Natural killer cell (primary cell): ENCODE measurements at regions not wholly inside any gene's neighbourhood (a gene's known extent, or its start where the extent isn't known, plus 50 kb on each side); places are given as distances from the start of the nearest gene placed in this dataset.

Source experiments
- ATAC-seq, 3 donors: fragments of 150-1000 bp in 2 of 3; fragments of 200-7000 bp in 1 of 3; cut with Tn5 transposase; 1 replicate in 1 of 3; 2 replicates in 2 of 3; pipeline ENCODE4 v1.10.0; 2021; ENCODE audit warnings: mild to moderate bottlenecking in 2 of 3, moderate library complexity in 2 of 3
- DNase-seq, 2 donors: peaks; one replicate each; pipeline versions ENCODE4 v3.0.0 to v3.0.0-alpha.2; 2013 to 2021; ENCODE audit warnings: mixed read lengths in 1 of 2
- H3K27ac ChIP-seq: one replicate; pipeline ENCODE4 v1.5.1; 2013; ENCODE audit warnings: mild to moderate bottlenecking, low read length
- H3K27me3 ChIP-seq: one replicate; pipeline ENCODE4 v1.6.1; 2013; ENCODE audit warnings: low read length; ENCODE audit not compliant: control insufficient read depth, insufficient read depth
- H3K36me3 ChIP-seq: one replicate; pipeline ENCODE4 v1.6.1; 2013; ENCODE audit warnings: low read length; ENCODE audit not compliant: control insufficient read depth, insufficient read depth
- H3K4me1 ChIP-seq: one replicate; pipeline ENCODE4 v1.6.1; 2013; ENCODE audit warnings: low read length; ENCODE audit not compliant: control insufficient read depth, insufficient read depth
- H3K4me3 ChIP-seq: one replicate; pipeline ENCODE4 v1.5.1; 2013; ENCODE audit warnings: low read length
- H3K9me3 ChIP-seq: one replicate; pipeline ENCODE4 v1.6.1; 2013; ENCODE audit warnings: low read length; ENCODE audit not compliant: control insufficient read depth, insufficient read depth
- H3K27ac Mint-ChIP-seq, 2 donors: one replicate each; pipeline ENCODE4 v1.8.0; 2022; ENCODE audit warnings: mild to moderate bottlenecking in 2 of 2, mixed read lengths in 2 of 2, moderate library complexity in 1 of 2
- H3K27me3 Mint-ChIP-seq, 2 donors: one replicate each; pipeline ENCODE4 v1.8.0; 2022; ENCODE audit warnings: low read depth in 2 of 2, mixed read lengths in 2 of 2
- H3K36me3 Mint-ChIP-seq: one replicate; pipeline ENCODE4 v1.8.0; 2022; ENCODE audit warnings: mixed read lengths
- H3K4me1 Mint-ChIP-seq, 2 donors: one replicate each; pipeline ENCODE4 v1.8.0; 2022; ENCODE audit warnings: mixed read lengths in 2 of 2
- H3K4me3 Mint-ChIP-seq: one replicate; pipeline ENCODE4 v1.8.0; 2022; ENCODE audit warnings: mild to moderate bottlenecking, moderate library complexity, mixed read lengths
- H3K9me3 Mint-ChIP-seq, 2 donors: one replicate each; pipeline ENCODE4 v1.8.0; 2022; ENCODE audit warnings: mixed read lengths in 2 of 2
- WGBS: methylation state at CpG from one replicate; pipeline ENCODE4 v1.1.7; 2013; ENCODE audit warnings: missing lambda C conversion rate; ENCODE audit not compliant: insufficient coverage; 5-methylcytosine and 5-hydroxymethylcytosine counted together
- intact Hi-C: fragments of 100-400 bp; cut with micrococcal nuclease; formaldehyde crosslinking; loops from one replicate; pipeline ENCODE4 v1.14.2; 2022
- TF ChIP-seq, protein P1 (sequence below): fragments of 200-600 bp; IDR thresholded peaks from one replicate; pipeline ENCODE4 v1.8.0; 2022; ENCODE audit warnings: antibody characterized with exemption

GRCh38 chr12:69070319-69071090, 137.5 kb upstream of the CPM start:
- H3K4me3 ChIP-seq: no peak overlapping the region
- H3K27ac ChIP-seq: no peak overlapping the region
- H3K27me3 ChIP-seq: no peaks in the 10 kb centered on the region
- H3K4me1 ChIP-seq: no peaks in the 10 kb centered on the region
- TF ChIP-seq, protein P1, sequence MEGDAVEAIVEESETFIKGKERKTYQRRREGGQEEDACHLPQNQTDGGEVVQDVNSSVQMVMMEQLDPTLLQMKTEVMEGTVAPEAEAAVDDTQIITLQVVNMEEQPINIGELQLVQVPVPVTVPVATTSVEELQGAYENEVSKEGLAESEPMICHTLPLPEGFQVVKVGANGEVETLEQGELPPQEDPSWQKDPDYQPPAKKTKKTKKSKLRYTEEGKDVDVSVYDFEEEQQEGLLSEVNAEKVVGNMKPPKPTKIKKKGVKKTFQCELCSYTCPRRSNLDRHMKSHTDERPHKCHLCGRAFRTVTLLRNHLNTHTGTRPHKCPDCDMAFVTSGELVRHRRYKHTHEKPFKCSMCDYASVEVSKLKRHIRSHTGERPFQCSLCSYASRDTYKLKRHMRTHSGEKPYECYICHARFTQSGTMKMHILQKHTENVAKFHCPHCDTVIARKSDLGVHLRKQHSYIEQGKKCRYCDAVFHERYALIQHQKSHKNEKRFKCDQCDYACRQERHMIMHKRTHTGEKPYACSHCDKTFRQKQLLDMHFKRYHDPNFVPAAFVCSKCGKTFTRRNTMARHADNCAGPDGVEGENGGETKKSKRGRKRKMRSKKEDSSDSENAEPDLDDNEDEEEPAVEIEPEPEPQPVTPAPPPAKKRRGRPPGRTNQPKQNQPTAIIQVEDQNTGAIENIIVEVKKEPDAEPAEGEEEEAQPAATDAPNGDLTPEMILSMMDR: peak; percentile 74
- peaks cover 4 to 14% of the 10 kb centered on the region in 2 donors for H3K27me3 Mint-ChIP-seq
- H3K4me1 Mint-ChIP-seq: no peaks in the 10 kb centered on the region
- intact Hi-C loops: no loop called here
- no peaks in the 10 kb centered on the region for H3K9me3 Mint-ChIP-seq
- no peaks in the 10 kb centered on the region for H3K36me3 ChIP-seq
- H3K27ac Mint-ChIP-seq: no peak overlapping the region
- WGBS: 56% methylated on average over 6 of the region's 6 CpGs
- ATAC-seq (peak; percentile 50 to 79 (median 59)), DNase-seq (peak; percentile 19 to 74)
- H3K4me3 Mint-ChIP-seq: no peak overlapping the region
- no peaks in the 10 kb centered on the region for H3K9me3 ChIP-seq
- no peaks in the 10 kb centered on the region for H3K36me3 Mint-ChIP-seq

DNA sequence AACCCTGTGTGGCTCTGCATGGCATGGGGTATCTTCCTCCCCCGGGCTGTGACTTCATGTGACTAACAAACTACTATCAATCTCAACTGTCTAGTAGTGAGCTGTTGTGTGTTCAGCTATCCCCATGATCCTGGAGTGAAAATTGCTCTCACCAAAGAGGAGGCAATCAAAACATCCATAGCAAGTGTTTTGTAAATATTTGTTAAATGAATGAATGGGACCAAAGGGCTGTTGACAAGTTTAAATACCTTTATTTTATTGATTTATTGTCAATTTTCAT, 138.1 kb upstream of the CPM start:
- peaks cover 4 to 14% of the 10 kb centered on the region in 2 donors for H3K27me3 Mint-ChIP-seq

DNA sequence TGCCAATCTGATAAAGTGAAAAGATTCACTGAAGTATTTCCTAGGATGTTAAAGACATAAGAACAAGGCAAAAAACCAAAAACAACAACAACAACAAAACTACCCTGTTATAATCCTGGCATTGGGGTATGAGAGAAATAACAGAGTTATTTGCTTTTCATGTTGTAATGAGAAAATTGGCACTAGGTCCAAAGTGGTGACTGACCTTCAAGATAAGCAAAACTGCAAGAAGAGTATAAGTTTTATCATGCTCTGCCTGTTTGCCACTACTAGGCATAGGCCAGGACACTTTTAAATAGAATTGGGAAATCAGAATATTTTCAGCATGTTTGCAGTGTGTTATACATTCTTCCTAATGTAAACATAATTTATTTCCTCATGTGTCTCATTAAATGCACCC, 140.1 kb upstream of the CPM start:
- Mint-ChIP-seq H3K27me3 (peaks cover 8 to 28% of the 10 kb centered on the region in 2 donors), H3K4me3 (no peak overlapping the region), H3K36me3 (no peaks in the 10 kb centered on the region), H3K9me3 (no peaks in the 10 kb centered on the region), H3K27ac (no peak overlapping the region), H3K4me1 (no peaks in the 10 kb centered on the region)
- TF ChIP-seq, protein P1: no peak
- H3K4me3 ChIP-seq: no peak overlapping the region
- intact Hi-C loops: no loop called here
- H3K27ac ChIP-seq: no peak overlapping the region
- H3K4me1 ChIP-seq: no peaks in the 10 kb centered on the region
- H3K27me3 ChIP-seq: no peaks in the 10 kb centered on the region
- DNase-seq (no peak), ATAC-seq (no peak)
- H3K9me3 ChIP-seq: no peaks in the 10 kb centered on the region
- no peaks in the 10 kb centered on the region for H3K36me3 ChIP-seq

More for the DNA sequence above, 138.1 kb upstream of the CPM start:
- no peaks in the 10 kb centered on the region for H3K27me3 ChIP-seq
- Mint-ChIP-seq H3K36me3 (no peaks in the 10 kb centered on the region), H3K9me3 (no peaks in the 10 kb centered on the region), H3K4me3 (no peak overlapping the region), H3K4me1 (no peaks in the 10 kb centered on the region), H3K27ac (no peak overlapping the region)
- H3K4me3 ChIP-seq: no peak overlapping the region
- H3K27ac ChIP-seq: no peak overlapping the region
- no peak for ATAC-seq
- H3K4me1 ChIP-seq: no peaks in the 10 kb centered on the region
- DNase-seq: no peak
- no peaks in the 10 kb centered on the region for H3K9me3 ChIP-seq
- WGBS: no CpG with 5 or more reads among the region's 1 CpG
- H3K36me3 ChIP-seq: no peaks in the 10 kb centered on the region
- intact Hi-C loops: no loop called here
- TF ChIP-seq, protein P1: no peak
